HFFc6 (cell line): ENCODE measurements at regions not wholly inside any gene's neighbourhood (a gene's known extent, or its start where the extent isn't known, plus 50 kb on each side); places are given as distances from the start of the nearest gene placed in this dataset.

Experiments
- DNase-seq: peaks from one replicate; pipeline ENCODE4 v3.0.0-alpha.2; 2018
- H3K27ac Mint-ChIP-seq: 2 replicates; pipeline ENCODE4 v1.8.0; 2020; ENCODE audit warnings: mild to moderate bottlenecking, mixed read lengths
- H3K27me3 Mint-ChIP-seq: 2 replicates; pipeline ENCODE4 v1.8.0; 2021; ENCODE audit warnings: mild to moderate bottlenecking, moderate library complexity, mixed read lengths; ENCODE audit not compliant: insufficient read depth
- H3K36me3 Mint-ChIP-seq: 2 replicates; pipeline ENCODE4 v1.8.0; 2021; ENCODE audit warnings: low read depth, mixed read lengths
- H3K4me1 Mint-ChIP-seq: 2 replicates; pipeline ENCODE4 v1.8.0; 2020; ENCODE audit warnings: low read depth, mixed read lengths
- H3K4me3 Mint-ChIP-seq: 2 replicates; pipeline ENCODE4 v1.8.0; 2020; ENCODE audit warnings: mild to moderate bottlenecking, moderate library complexity, mixed read lengths
- H3K9me3 Mint-ChIP-seq: 2 replicates; pipeline ENCODE4 v1.8.0; 2020; ENCODE audit warnings: mild to moderate bottlenecking, mixed read lengths
- TF ChIP-seq, protein P1 (sequence below): fragments of 200-600 bp; sonication (generic); IDR thresholded peaks from 2 replicates; pipeline ENCODE4 v1.5.0; 2021; ENCODE audit warnings: antibody characterized with exemption, mild to moderate bottlenecking

DNA sequence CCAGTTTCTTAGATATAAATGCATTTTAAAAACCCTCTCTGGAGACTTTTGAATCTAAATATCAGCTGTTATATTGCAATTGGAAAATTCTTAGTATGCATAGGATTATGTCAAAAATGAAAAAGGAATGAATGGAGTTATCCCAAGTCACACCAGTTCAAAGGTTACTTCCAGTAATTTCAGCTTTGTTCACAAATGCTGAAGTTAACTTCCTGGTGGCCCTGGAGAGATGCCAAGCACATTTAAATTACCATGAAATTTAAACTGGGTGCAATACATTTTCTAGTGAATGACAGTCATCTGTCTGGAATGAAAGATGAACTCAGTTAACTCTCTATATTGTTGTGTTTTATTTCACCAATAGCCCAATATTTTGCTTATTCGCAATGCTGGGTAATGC lies 753.9 kb downstream of the SUCLG1 start:
- DNase-seq: no peak
- TF ChIP-seq, protein P1, sequence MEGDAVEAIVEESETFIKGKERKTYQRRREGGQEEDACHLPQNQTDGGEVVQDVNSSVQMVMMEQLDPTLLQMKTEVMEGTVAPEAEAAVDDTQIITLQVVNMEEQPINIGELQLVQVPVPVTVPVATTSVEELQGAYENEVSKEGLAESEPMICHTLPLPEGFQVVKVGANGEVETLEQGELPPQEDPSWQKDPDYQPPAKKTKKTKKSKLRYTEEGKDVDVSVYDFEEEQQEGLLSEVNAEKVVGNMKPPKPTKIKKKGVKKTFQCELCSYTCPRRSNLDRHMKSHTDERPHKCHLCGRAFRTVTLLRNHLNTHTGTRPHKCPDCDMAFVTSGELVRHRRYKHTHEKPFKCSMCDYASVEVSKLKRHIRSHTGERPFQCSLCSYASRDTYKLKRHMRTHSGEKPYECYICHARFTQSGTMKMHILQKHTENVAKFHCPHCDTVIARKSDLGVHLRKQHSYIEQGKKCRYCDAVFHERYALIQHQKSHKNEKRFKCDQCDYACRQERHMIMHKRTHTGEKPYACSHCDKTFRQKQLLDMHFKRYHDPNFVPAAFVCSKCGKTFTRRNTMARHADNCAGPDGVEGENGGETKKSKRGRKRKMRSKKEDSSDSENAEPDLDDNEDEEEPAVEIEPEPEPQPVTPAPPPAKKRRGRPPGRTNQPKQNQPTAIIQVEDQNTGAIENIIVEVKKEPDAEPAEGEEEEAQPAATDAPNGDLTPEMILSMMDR: no peak
- Mint-ChIP-seq H3K27ac (no peak overlapping the region), H3K9me3 (peaks cover 15% of the 10 kb centered on the region), H3K36me3 (no peaks in the 10 kb centered on the region), H3K4me1 (no peaks in the 10 kb centered on the region), H3K4me3 (no peak overlapping the region), H3K27me3 (no peaks in the 10 kb centered on the region; the same call in 1 of the 2 replicates)

DNA sequence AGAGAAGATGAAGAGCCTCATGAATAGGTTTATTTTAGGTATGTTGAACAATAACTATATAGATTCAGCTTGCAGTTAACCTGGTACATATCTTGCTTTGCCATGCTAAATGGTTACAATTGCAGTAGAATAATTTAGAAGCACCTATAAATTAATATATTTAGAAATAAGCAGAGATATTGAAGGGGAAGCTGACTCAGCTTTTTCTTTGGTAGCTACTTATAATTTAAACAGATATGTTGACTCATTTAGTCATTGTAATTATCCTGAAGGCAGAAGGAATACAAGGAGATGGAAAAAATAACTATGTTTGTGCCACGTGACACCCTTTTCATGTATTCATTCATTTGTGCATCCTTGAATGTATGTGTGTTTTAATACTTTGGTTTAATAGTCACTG lies 755.5 kb downstream of the SUCLG1 start:
- H3K36me3 Mint-ChIP-seq: no peaks in the 10 kb centered on the region
- DNase-seq: no peak
- no peaks in the 10 kb centered on the region; the same call in 1 of the 2 replicates for H3K27me3 Mint-ChIP-seq
- H3K9me3 Mint-ChIP-seq: peaks cover 15% of the 10 kb centered on the region
- H3K4me1 Mint-ChIP-seq: no peaks in the 10 kb centered on the region
- H3K4me3 Mint-ChIP-seq: no peak overlapping the region
- TF ChIP-seq, protein P1: no peak
- H3K27ac Mint-ChIP-seq: no peak overlapping the region

- Mint-ChIP-seq H3K4me1 (no peaks in the 10 kb centered on the region), H3K36me3 (no peaks in the 10 kb centered on the region), H3K9me3 (peaks cover 25% of the 10 kb centered on the region), H3K27me3 (no peaks in the 10 kb centered on the region; the same call in 1 of the 2 replicates), H3K27ac (no peak overlapping the region), H3K4me3 (no peak overlapping the region)
- TF ChIP-seq, protein P1: no peak
- DNase-seq: no peak
Observed at GRCh38 chr2:83696838-83697237, 762.2 kb downstream of the SUCLG1 start.

GRCh38 chr2:83695530-83695929 lies 763.5 kb downstream of the SUCLG1 start:
- Mint-ChIP-seq H3K9me3 (peaks cover 25% of the 10 kb centered on the region), H3K27ac (no peak overlapping the region), H3K4me3 (no peak overlapping the region), H3K27me3 (no peaks in the 10 kb centered on the region; the same call in 1 of the 2 replicates), H3K4me1 (no peaks in the 10 kb centered on the region), H3K36me3 (no peaks in the 10 kb centered on the region)
- DNase-seq: no peak
- TF ChIP-seq, protein P1: no peak

GRCh38 chr2:83695037-83695436 lies 764.0 kb downstream of the SUCLG1 start:
- H3K36me3 Mint-ChIP-seq: no peaks in the 10 kb centered on the region
- H3K4me3 Mint-ChIP-seq: no peak overlapping the region
- TF ChIP-seq, protein P1: no peak
- H3K4me1 Mint-ChIP-seq: no peaks in the 10 kb centered on the region
- H3K9me3 Mint-ChIP-seq: peaks cover 25% of the 10 kb centered on the region
- no peaks in the 10 kb centered on the region; the same call in 1 of the 2 replicates for H3K27me3 Mint-ChIP-seq
- DNase-seq: no peak
- H3K27ac Mint-ChIP-seq: no peak overlapping the region

DNA sequence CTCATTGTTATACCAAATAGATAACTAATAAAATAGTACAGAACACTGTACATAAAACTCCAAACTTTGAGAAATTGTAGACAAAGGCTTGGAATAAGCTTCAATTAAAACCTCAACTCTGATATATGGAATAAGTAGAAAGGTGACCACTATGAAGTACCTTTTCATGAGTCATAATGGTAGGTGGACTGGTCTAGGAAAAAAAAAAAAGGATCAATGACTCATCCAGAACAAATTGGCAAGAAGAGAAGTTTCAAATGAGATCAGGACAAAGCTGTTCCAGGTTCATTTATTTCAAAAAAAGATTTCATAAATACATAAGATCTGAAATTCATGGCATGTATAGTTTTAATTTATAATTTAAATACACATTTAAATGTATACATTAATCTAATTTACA lies 769.7 kb downstream of the SUCLG1 start:
- Mint-ChIP-seq H3K27ac (no peak overlapping the region), H3K9me3 (peaks cover 11% of the 10 kb centered on the region), H3K4me3 (no peak overlapping the region), H3K36me3 (no peaks in the 10 kb centered on the region), H3K4me1 (no peaks in the 10 kb centered on the region), H3K27me3 (no peaks in the 10 kb centered on the region; the same call in 1 of the 2 replicates)
- no peak for DNase-seq
- TF ChIP-seq, protein P1: no peak
